SK-N-SH treated with all-trans-retinoic acid at 6 μM for 48 hours (cell line): ENCODE measurements at regions not wholly inside any gene's neighbourhood (a gene's known extent, or its start where the extent isn't known, plus 50 kb on each side); places are given as distances from the start of the nearest gene placed in this dataset.

Experiments
- CSRNP3 ChIP-seq: fragments of 250-450 bp; sonication (Bioruptor Pico); IDR thresholded peaks from 2 replicates; pipeline ENCODE4 v1.5.1; 2021; ENCODE audit warnings: mild to moderate bottlenecking, moderate library complexity
- PATZ1 ChIP-seq: fragments of 250-450 bp; sonication (Bioruptor Pico); IDR thresholded peaks from 2 replicates; pipeline ENCODE4 v1.8.0; 2020; ENCODE audit warnings: mild to moderate bottlenecking, moderate library complexity, borderline replicate concordance
- PPARA ChIP-seq: fragments of 250-450 bp; sonication (Bioruptor Pico); IDR thresholded peaks from 2 replicates; pipeline ENCODE4 v1.5.0; 2020; ENCODE audit warnings: mild to moderate bottlenecking, borderline replicate concordance
- ZFP3 ChIP-seq: fragments of 250-450 bp; sonication (Bioruptor Pico); IDR thresholded peaks from 2 replicates; pipeline ENCODE4 v1.5.0; 2020; ENCODE audit warnings: mild to moderate bottlenecking, moderate library complexity
- ZNF70 ChIP-seq: fragments of 450-650 bp; formaldehyde crosslinking; IDR thresholded peaks from 2 replicates; pipeline ENCODE4 v1.5.0; 2020; ENCODE audit warnings: mild to moderate bottlenecking, moderate library complexity
- ZNF8 ChIP-seq: fragments of 450-650 bp; formaldehyde crosslinking; IDR thresholded peaks from 2 replicates; pipeline ENCODE4 v1.5.0; 2020; ENCODE audit warnings: mild to moderate bottlenecking, moderate library complexity

GRCh38 chr5:74562122-74562521 is 78.4 kb downstream of the ENC1 start:
- TF ChIP-seq ZNF8 (no peak; the same call in 1 of the 2 replicates), ZNF70 (CRISPR knock-in tag) (no peak), PATZ1 (no peak), CSRNP3 (CRISPR knock-in tag) (no peak), ZFP3 (CRISPR knock-in tag) (no peak), PPARA (CRISPR knock-in tag) (no peak)
